ENCODE measurements at regions not wholly inside any gene's neighbourhood (a gene's known extent, or its start where the extent isn't known, plus 50 kb on each side); places are given as distances from the start of the nearest gene placed in this dataset.

- Histone ChIP-seq H2AFZ (ENCODE audit: control insufficient read depth, low read depth, low read length) (no peak overlapping the region), H3K4me3 (no peak overlapping the region), H3K9me3 (replicated peaks; ENCODE audit: control insufficient read depth, insufficient read depth, low read length) (no peaks in the 10 kb centered on the region), H3K9ac (ENCODE audit: control insufficient read depth, insufficient read depth, low read length) (no peak overlapping the region), H3K4me1 (ENCODE audit: control insufficient read depth, insufficient read depth, low read length) (no peaks in the 10 kb centered on the region), H3K4me2 (ENCODE audit: control insufficient read depth, insufficient read depth) (no peak overlapping the region), H3K27me3 (replicated peaks in 1 of 2; ENCODE audit: control insufficient read depth in 2 of 2, insufficient read depth in 2 of 2, low read length in 1 of 2) (peaks cover 2 to 4% of the 10 kb centered on the region in 2 experiments; a peak in 3 of 4 replicates), H4K20me1 (ENCODE audit: control insufficient read depth, insufficient read depth) (no peaks in the 10 kb centered on the region), H3K79me2 (ENCODE audit: control insufficient read depth, insufficient read depth, low read length) (no peaks in the 10 kb centered on the region), H3K36me3 (ENCODE audit: control insufficient read depth in 2 of 2, insufficient read depth in 2 of 2, low read length in 1 of 2) (no peaks in the 10 kb centered on the region), H3K27ac (ENCODE audit: control insufficient read depth, insufficient read depth) (no peak overlapping the region)
- DNase-seq (ENCODE audit: low read depth, low spot score): no peak
- SMC1A ChIA-PET (ENCODE audit: uncharacterized antibody, unreplicated experiment): no interaction called here
- RAD21 ChIA-PET (ENCODE audit: unreplicated experiment): no interaction called here
- no TSS peak for BruUV-seq (replicated peaks)
- POLR2A ChIA-PET: no interaction called here
- FAIRE-seq: no peak
- ATAC-seq: no peak
- in situ Hi-C loops (cut with MboI): no loop called here
- intact Hi-C loops (cut with micrococcal nuclease; ENCODE audit: unreplicated experiment): no loop called here
- CTCF ChIA-PET: interaction anchor here (0.7 kb wide), 1 partner anchor 18 kb away, joined by 4 read pairs; no protein-coding TSS in a partner anchor
- WGBS (ENCODE audit: insufficient coverage, insufficient replicate concordance, low lambda C conversion rate, missing lambda C conversion rate): 41% methylated on average over 1 of the region's 1 CpG
- TF ChIP-seq ZNF24 (IDR thresholded peaks at IDR 0.05) (no peak), SP1 (IDR thresholded peaks at IDR 0.05; ENCODE audit: low read depth, low read length) (no peak), SMAD5 (IDR thresholded peaks at IDR 0.05; ENCODE audit: low read depth) (no peak), POLR2AphosphoS5 (IDR thresholded peaks at IDR 0.05; ENCODE audit: low read length) (no peak), POLR2AphosphoS2 (IDR thresholded peaks at IDR 0.05; ENCODE audit: low read depth, low read length) (no peak), GABPA (IDR thresholded peaks at IDR 0.05; ENCODE audit: low read depth) (no peak), SMAD1 (IDR thresholded peaks at IDR 0.05; ENCODE audit: low read depth, partially characterized antibody) (no peak), E2F4 (IDR thresholded peaks at IDR 0.05; ENCODE audit: low read depth, low read length) (no peak), PRDM15 (CRISPR knock-in tag; IDR thresholded peaks at IDR 0.05) (no peak), LARP7 (IDR thresholded peaks at IDR 0.05) (no peak), ZNF687 (IDR thresholded peaks at IDR 0.05) (no peak), NKRF (conservative IDR thresholded peaks at IDR 0.05) (no peak), POU2F2 (IDR thresholded peaks at IDR 0.05; ENCODE audit: borderline replicate concordance, low read depth, low read length) (no peak), NR2F1 (conservative IDR thresholded peaks at IDR 0.05) (no peak), TCF12 (IDR thresholded peaks at IDR 0.05; ENCODE audit: low read depth, low read length) (no peak), CEBPB (IDR thresholded peaks at IDR 0.05; ENCODE audit: borderline replicate concordance in 1 of 2, low read depth in 2 of 2, low read length in 2 of 2) (no peak)
Measured at GRCh38 chr7:26476271-26476670, 184.6 kb downstream of the SNX10 start.

Data from GM12878 (cell line).